ENCODE measurements at regions not wholly inside any gene's neighbourhood (a gene's known extent, or its start where the extent isn't known, plus 50 kb on each side); places are given as distances from the start of the nearest gene placed in this dataset.

- Mint-ChIP-seq H3K4me3 (no peak overlapping the region), H3K36me3 (ENCODE audit: low read depth) (no peaks in the 10 kb centered on the region), H3K4me1 (peaks cover 10% of the 10 kb centered on the region), H3K27ac (no peak overlapping the region), H3K27me3 (peaks cover 7% of the 10 kb centered on the region), H3K9me3 (no peaks in the 10 kb centered on the region)
- no peak for ATAC-seq
- DNase-seq: no peak
These were observed 66.7 kb upstream of the GJB5 start for GRCh38 chr1:34688006-34688741.

- peaks cover 7% of the 10 kb centered on the region for H3K27me3 Mint-ChIP-seq
- no peaks in the 10 kb centered on the region for H3K9me3 Mint-ChIP-seq
These were observed 64.6 kb upstream of the GJB5 start for GRCh38 chr1:34690269-34690668.

GRCh38 chr1:34693081-34693480 is 61.8 kb upstream of the GJB5 start:
- no peak for DNase-seq
- H3K27ac Mint-ChIP-seq: no peak overlapping the region
- no peaks in the 10 kb centered on the region for H3K4me1 Mint-ChIP-seq
- peaks cover 6% of the 10 kb centered on the region for H3K27me3 Mint-ChIP-seq
- no peak for ATAC-seq
- H3K9me3 Mint-ChIP-seq: no peaks in the 10 kb centered on the region
- no peak overlapping the region for H3K4me3 Mint-ChIP-seq
- no peaks in the 10 kb centered on the region for H3K36me3 Mint-ChIP-seq (ENCODE audit: low read depth)

More at GRCh38 chr1:34690269-34690668, 64.6 kb upstream of the GJB5 start:
- H3K36me3 Mint-ChIP-seq (ENCODE audit: low read depth): no peaks in the 10 kb centered on the region
- no peak overlapping the region for H3K4me3 Mint-ChIP-seq
- DNase-seq (no peak), ATAC-seq (no peak)
- H3K27ac Mint-ChIP-seq: no peak overlapping the region
- H3K4me1 Mint-ChIP-seq: no peaks in the 10 kb centered on the region

- H3K4me1 Mint-ChIP-seq: no peaks in the 10 kb centered on the region
- no peak for DNase-seq
- no peak for ATAC-seq
- H3K9me3 Mint-ChIP-seq: no peaks in the 10 kb centered on the region
- H3K36me3 Mint-ChIP-seq (ENCODE audit: low read depth): no peaks in the 10 kb centered on the region
- no peak overlapping the region for H3K4me3 Mint-ChIP-seq
- H3K27me3 Mint-ChIP-seq: peaks cover 6% of the 10 kb centered on the region
- no peak overlapping the region for H3K27ac Mint-ChIP-seq
These were observed 60.5 kb upstream of the GJB5 start for GRCh38 chr1:34694383-34694782.

- no peak for DNase-seq
- Mint-ChIP-seq H3K9me3 (no peaks in the 10 kb centered on the region), H3K4me1 (no peaks in the 10 kb centered on the region), H3K4me3 (no peak overlapping the region), H3K27me3 (peaks cover 6% of the 10 kb centered on the region), H3K36me3 (ENCODE audit: low read depth) (no peaks in the 10 kb centered on the region), H3K27ac (no peak overlapping the region)
- no peak for ATAC-seq
These were observed 59.3 kb upstream of the GJB5 start for GRCh38 chr1:34695580-34695979.

GRCh38 chr1:34696230-34696629 is 58.6 kb upstream of the GJB5 start:
- no peaks in the 10 kb centered on the region for H3K36me3 Mint-ChIP-seq (ENCODE audit: low read depth)
- DNase-seq (no peak), ATAC-seq (peak; percentile 40)
- H3K9me3 Mint-ChIP-seq: no peaks in the 10 kb centered on the region
- H3K27me3 Mint-ChIP-seq: peaks cover 3% of the 10 kb centered on the region
- H3K4me3 Mint-ChIP-seq: no peak overlapping the region
- no peak overlapping the region for H3K27ac Mint-ChIP-seq
- no peaks in the 10 kb centered on the region for H3K4me1 Mint-ChIP-seq

GRCh38 chr1:34696981-34697380 is 57.9 kb upstream of the GJB5 start:
- H3K27ac Mint-ChIP-seq: no peak overlapping the region
- ATAC-seq (no peak), DNase-seq (no peak)
- H3K27me3 Mint-ChIP-seq: no peaks in the 10 kb centered on the region
- no peak overlapping the region for H3K4me3 Mint-ChIP-seq
- H3K9me3 Mint-ChIP-seq: no peaks in the 10 kb centered on the region
- H3K4me1 Mint-ChIP-seq: no peaks in the 10 kb centered on the region
- no peaks in the 10 kb centered on the region for H3K36me3 Mint-ChIP-seq (ENCODE audit: low read depth)

- no peaks in the 10 kb centered on the region for H3K36me3 Mint-ChIP-seq (ENCODE audit: low read depth)
- no peaks in the 10 kb centered on the region for H3K9me3 Mint-ChIP-seq
- H3K27ac Mint-ChIP-seq: no peak overlapping the region
- peaks cover 2% of the 10 kb centered on the region for H3K27me3 Mint-ChIP-seq
- no peak for ATAC-seq
- no peak overlapping the region for H3K4me3 Mint-ChIP-seq
- no peak for DNase-seq
- H3K4me1 Mint-ChIP-seq: no peaks in the 10 kb centered on the region
These were observed 57.0 kb upstream of the GJB5 start for GRCh38 chr1:34697818-34698217.

GRCh38 chr1:34701326-34702060 is 53.4 kb upstream of the GJB5 start:
- Mint-ChIP-seq H3K4me3 (no peak overlapping the region), H3K36me3 (ENCODE audit: low read depth) (no peaks in the 10 kb centered on the region), H3K4me1 (no peaks in the 10 kb centered on the region), H3K27me3 (peaks cover 11% of the 10 kb centered on the region), H3K9me3 (no peaks in the 10 kb centered on the region), H3K27ac (no peak overlapping the region)
- no peak for DNase-seq
- ATAC-seq: no peak
